Thyroid gland (tissue), 4 donors: ENCODE measurements at regions not wholly inside any gene's neighbourhood (a gene's known extent, or its start where the extent isn't known, plus 50 kb on each side); places are given as distances from the start of the nearest gene placed in this dataset.

Experiments
- DNase-seq, 2 donors: peaks; one replicate each; pipeline ENCODE4 v3.0.0-alpha.2; 2019
- H3K27ac ChIP-seq, 3 donors: fragments of 200-600 bp; sonication (generic); 1 replicate in 2 of 3; 2 replicates in 1 of 3; pipeline ENCODE4 v1.5.1; 2016 to 2019; ENCODE audit warnings: mild to moderate bottlenecking in 1 of 3, moderate library complexity in 1 of 3
- H3K27me3 ChIP-seq: fragments of 200-600 bp; sonication (generic); one replicate; pipeline ENCODE4 v1.5.1; 2019
- H3K36me3 ChIP-seq, 2 donors: fragments of 200-600 bp; sonication (generic); one replicate each; pipeline ENCODE4 v1.5.1; 2016 to 2019
- H3K4me1 ChIP-seq, 2 donors: fragments of 200-600 bp; sonication (generic); one replicate each; pipeline ENCODE4 v1.5.1; 2017 to 2019
- H3K4me3 ChIP-seq, 3 donors: fragments of 200-600 bp; sonication (generic); replicated peaks in 1 of 3; 1 replicate in 2 of 3; 2 replicates in 1 of 3; pipeline ENCODE4 v1.5.1; 2016; ENCODE audit warnings: mild to moderate bottlenecking in 1 of 3
- H3K9me3 ChIP-seq: fragments of 200-600 bp; sonication (generic); one replicate; pipeline ENCODE4 v1.5.1; 2017
- POLR2A ChIP-seq, 2 donors: fragments of 450-650 bp; IDR thresholded peaks; one replicate each; pipeline ENCODE4 v1.6.1; 2017; ENCODE audit warnings: antibody characterized with exemption in 2 of 2, mild to moderate bottlenecking in 2 of 2, moderate library complexity in 1 of 2
- WGBS, 2 donors: methylation state at CpG; one replicate each; pipeline ENCODE4 v1.1.5; 2017; 5-methylcytosine and 5-hydroxymethylcytosine counted together
- intact Hi-C: fragments of 100-400 bp; cut with DNase I; formaldehyde crosslinking; loops from one replicate; pipeline ENCODE4 v1.15.1; 2023
- TF ChIP-seq, protein P1 (sequence below), 6 experiments: fragments of 200-600 bp in 3 of 6; fragments of 450-650 bp in 3 of 6; sonication (generic) in 3 of 6; IDR thresholded peaks; one replicate each; pipeline ENCODE4 v1.5.1; 2016 to 2019; ENCODE audit warnings: antibody characterized with exemption in 6 of 6, mild to moderate bottlenecking in 2 of 6, inconsistent platforms in 1 of 6, moderate library complexity in 1 of 6

DNA sequence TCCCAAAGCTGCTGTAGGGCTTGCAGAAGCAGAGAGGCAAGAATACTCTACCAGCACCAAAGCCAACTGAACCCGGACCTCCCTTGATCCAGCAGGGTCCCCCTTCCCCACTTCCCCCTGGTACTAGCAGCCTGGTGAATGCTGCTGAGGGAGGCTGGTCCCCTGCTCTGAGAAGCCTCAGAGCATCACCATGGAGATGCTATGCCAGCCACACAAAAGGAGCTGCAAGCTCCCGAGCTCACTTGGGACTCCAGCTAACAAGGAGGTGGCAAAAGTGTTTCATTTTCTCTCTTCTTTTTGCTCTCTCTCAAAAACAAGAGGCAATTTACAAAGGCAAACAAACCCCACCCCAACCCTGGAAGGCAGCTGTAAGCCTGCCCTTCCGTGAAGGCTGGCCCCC, 509.8 kb downstream of the BUD13 start:
- Histone ChIP-seq H3K9me3 (no peaks in the 10 kb centered on the region), H3K27me3 (no peaks in the 10 kb centered on the region), H3K4me1 (no peaks in the 10 kb centered on the region), H3K4me3 (no peak overlapping the region), H3K36me3 (no peaks in the 10 kb centered on the region), H3K27ac (no peak overlapping the region)
- TF ChIP-seq, protein P1, sequence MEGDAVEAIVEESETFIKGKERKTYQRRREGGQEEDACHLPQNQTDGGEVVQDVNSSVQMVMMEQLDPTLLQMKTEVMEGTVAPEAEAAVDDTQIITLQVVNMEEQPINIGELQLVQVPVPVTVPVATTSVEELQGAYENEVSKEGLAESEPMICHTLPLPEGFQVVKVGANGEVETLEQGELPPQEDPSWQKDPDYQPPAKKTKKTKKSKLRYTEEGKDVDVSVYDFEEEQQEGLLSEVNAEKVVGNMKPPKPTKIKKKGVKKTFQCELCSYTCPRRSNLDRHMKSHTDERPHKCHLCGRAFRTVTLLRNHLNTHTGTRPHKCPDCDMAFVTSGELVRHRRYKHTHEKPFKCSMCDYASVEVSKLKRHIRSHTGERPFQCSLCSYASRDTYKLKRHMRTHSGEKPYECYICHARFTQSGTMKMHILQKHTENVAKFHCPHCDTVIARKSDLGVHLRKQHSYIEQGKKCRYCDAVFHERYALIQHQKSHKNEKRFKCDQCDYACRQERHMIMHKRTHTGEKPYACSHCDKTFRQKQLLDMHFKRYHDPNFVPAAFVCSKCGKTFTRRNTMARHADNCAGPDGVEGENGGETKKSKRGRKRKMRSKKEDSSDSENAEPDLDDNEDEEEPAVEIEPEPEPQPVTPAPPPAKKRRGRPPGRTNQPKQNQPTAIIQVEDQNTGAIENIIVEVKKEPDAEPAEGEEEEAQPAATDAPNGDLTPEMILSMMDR (IDR thresholded peaks at IDR 0.05): no peak
- TF ChIP-seq POLR2A (IDR thresholded peaks at IDR 0.05): no peak
- WGBS, 2 donors: 44 to 46% methylated on average over 3 of the region's 3 CpGs
- no peak for DNase-seq
- intact Hi-C loops: no loop called here

DNA sequence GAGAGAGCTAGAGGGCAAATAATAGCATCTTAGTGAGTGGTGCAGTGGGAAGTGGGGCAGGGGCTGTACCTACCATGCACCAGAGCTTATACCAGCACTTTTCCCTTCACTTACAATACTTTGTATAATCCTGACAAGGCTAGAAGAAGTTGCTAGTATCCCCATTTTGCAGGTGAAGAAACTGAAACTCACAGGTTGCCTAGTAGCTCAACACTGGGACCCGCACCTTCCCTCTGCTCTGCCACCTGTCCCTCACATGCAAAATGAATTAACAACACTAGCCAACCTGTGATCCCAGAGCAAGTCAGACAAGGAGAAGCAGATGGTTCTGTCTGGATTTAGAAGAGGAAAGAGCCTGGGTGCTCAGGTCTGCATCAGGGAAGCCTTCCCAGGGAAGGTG, 510.4 kb downstream of the BUD13 start:
- no peaks in the 10 kb centered on the region for H3K36me3 ChIP-seq
- intact Hi-C loops: no loop called here
- TF ChIP-seq, protein P1 (IDR thresholded peaks at IDR 0.05): no peak
- TF ChIP-seq POLR2A (IDR thresholded peaks at IDR 0.05): no peak
- H3K27ac ChIP-seq: no peak overlapping the region
- DNase-seq: no peak
- no peaks in the 10 kb centered on the region for H3K27me3 ChIP-seq
- H3K4me1 ChIP-seq: no peaks in the 10 kb centered on the region
- H3K4me3 ChIP-seq: no peak overlapping the region
- H3K9me3 ChIP-seq: no peaks in the 10 kb centered on the region
- WGBS, 2 donors: 100% methylated on average over 1 of the region's 1 CpG

DNA sequence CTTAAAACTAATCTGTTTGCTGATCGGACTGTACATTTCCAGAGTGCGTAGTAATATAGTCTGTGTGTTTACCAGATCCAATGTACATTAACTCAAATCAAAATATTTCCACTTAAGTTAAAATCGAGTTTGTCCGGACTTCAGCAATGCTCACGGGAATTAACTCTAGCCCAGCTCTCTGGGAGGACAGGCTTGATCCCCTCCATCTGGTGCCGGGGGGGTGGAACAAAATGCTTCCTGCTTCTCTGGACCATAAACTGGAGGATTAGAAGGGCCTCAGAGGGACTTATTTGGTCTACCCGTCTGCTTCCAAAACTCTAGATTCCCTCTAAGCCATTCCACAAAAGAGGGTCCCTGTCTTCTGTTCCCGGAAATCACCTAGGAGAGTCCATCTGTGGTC, 511.2 kb downstream of the BUD13 start:
- Histone ChIP-seq H3K27ac (no peak overlapping the region), H3K36me3 (no peaks in the 10 kb centered on the region), H3K9me3 (no peaks in the 10 kb centered on the region), H3K4me3 (no peak overlapping the region), H3K27me3 (no peaks in the 10 kb centered on the region), H3K4me1 (no peaks in the 10 kb centered on the region)
- DNase-seq: no peak
- 75 to 88% methylated on average over 8 of the region's 8 CpGs for WGBS, 2 donors
- intact Hi-C loops: no loop called here
- TF ChIP-seq, protein P1 (IDR thresholded peaks at IDR 0.05): no peak
- no peak for TF ChIP-seq POLR2A (IDR thresholded peaks at IDR 0.05)

DNA sequence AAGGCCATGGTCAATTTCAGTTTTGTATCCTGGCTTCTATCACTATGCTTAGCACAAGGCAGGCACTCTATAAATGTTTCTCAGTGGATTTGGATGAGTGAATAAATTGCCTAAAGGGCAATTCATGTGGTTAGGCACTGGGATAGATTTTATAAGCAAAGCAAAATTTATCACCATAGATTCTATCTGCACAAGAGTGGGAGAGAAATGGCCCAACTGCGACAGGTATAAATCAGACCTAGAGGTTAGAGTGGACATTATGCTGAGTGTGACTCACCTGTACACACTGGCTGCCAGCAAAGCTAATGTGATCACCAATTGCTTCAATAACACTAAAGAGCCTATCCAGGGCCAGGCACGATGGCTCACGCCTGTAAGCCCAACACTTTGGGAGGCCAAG, 514.0 kb downstream of the BUD13 start:
- no peaks in the 10 kb centered on the region for H3K4me1 ChIP-seq
- no peak for TF ChIP-seq POLR2A (IDR thresholded peaks at IDR 0.05)
- TF ChIP-seq, protein P1 (IDR thresholded peaks at IDR 0.05): no peak
- 84 to 95% methylated on average over 3 of the region's 3 CpGs for WGBS, 2 donors
- no peaks in the 10 kb centered on the region for H3K9me3 ChIP-seq
- H3K27ac ChIP-seq: no peak overlapping the region
- no peaks in the 10 kb centered on the region for H3K27me3 ChIP-seq
- H3K36me3 ChIP-seq: no peaks in the 10 kb centered on the region
- no peak for DNase-seq
- no peak overlapping the region for H3K4me3 ChIP-seq
- intact Hi-C loops: no loop called here

DNA sequence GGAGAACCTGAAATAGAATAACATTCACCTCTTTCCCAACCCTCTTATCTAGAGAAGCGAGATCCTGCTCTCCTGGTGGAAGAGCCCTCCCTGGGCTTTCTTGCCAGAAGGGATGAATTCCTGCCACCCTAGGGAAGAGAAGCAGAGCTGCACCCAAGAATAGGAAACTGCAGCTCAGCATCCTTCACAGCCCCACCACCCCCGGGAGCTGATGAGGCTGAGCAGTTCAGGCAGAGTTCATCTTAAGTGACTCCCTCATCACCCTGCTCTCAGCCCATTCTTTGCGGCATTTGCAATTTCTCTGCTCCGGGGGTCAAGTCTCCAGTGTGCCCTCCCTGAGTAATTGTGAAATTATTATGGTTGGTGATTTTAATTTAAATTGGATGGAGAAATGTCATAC, 514.9 kb downstream of the BUD13 start:
- TF ChIP-seq, protein P1 (IDR thresholded peaks at IDR 0.05): no peak
- no peak for TF ChIP-seq POLR2A (IDR thresholded peaks at IDR 0.05)

More for the DNA sequence above, 514.9 kb downstream of the BUD13 start:
- H3K4me1 ChIP-seq: no peaks in the 10 kb centered on the region
- H3K36me3 ChIP-seq: no peaks in the 10 kb centered on the region
- H3K9me3 ChIP-seq: no peaks in the 10 kb centered on the region
- DNase-seq: no peak
- 74 to 78% methylated on average over 4 of the region's 4 CpGs for WGBS, 2 donors
- H3K27ac ChIP-seq: no peak overlapping the region
- H3K4me3 ChIP-seq: no peak overlapping the region
- no peaks in the 10 kb centered on the region for H3K27me3 ChIP-seq
- intact Hi-C loops: no loop called here
